ENCODE measurements at regions not wholly inside any gene's neighbourhood (a gene's known extent, or its start where the extent isn't known, plus 50 kb on each side); places are given as distances from the start of the nearest gene placed in this dataset.

DNA sequence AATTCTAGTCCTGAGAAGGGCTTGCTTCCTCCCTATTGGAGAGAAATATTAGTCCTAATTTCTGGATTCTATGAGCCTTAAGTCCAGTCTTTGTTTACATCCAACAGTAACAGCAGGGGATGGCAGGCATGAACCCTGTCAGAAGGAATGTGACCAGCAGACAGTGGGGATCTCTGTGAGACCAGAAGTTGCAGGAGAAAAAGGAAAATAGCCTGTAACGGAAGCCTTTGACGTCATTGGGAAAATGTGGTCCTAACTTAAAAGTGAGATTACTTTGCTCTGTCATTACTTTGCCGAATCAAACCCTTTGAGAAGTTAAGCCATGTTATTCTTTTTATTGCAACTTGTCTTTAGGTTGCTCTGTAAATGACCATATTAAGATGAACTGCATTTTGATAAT lies 218.2 kb upstream of the PRICKLE1 start:
- no peak overlapping the region for H2BK120ac ChIP-seq (ENCODE audit: low read depth, low read length, poor library complexity, severe bottlenecking)
- H3K4me1 ChIP-seq (ENCODE audit: insufficient read depth, low read length) = peaks cover 5% of the 10 kb centered on the region
- no peak overlapping the region for H2BK5ac ChIP-seq (ENCODE audit: insufficient read length, low read length)
- H3K27me3 ChIP-seq (ENCODE audit: insufficient read depth, low read length) = no peaks in the 10 kb centered on the region
- no peak overlapping the region for H3K4me2 ChIP-seq (ENCODE audit: insufficient read depth, insufficient read length, low read length)
- H3K23me2 ChIP-seq (ENCODE audit: insufficient read length, low read depth, low read length, poor library complexity, severe bottlenecking) = no peaks in the 10 kb centered on the region
- no peak overlapping the region for H4K91ac ChIP-seq (ENCODE audit: insufficient read length, low read depth, low read length)
- no peak overlapping the region for H2BK15ac ChIP-seq (ENCODE audit: low read depth, low read length)
- no peak overlapping the region for H3K4me3 Mint-ChIP-seq
- H4K8ac ChIP-seq (replicated peaks; ENCODE audit: insufficient read length, low read depth, low read length) = no peak overlapping the region
- H3K56ac ChIP-seq (ENCODE audit: insufficient read length, low read depth, low read length) = no peak overlapping the region
- no peak for DNase-seq
- no peak overlapping the region for H3K18ac ChIP-seq (ENCODE audit: insufficient read length, low read depth, low read length)
- no peak overlapping the region for H3K27ac ChIP-seq (ENCODE audit: insufficient read length, low read depth, low read length)
- H3K9me3 Mint-ChIP-seq = peaks cover 0 to 2% of the 10 kb centered on the region in 2 experiments; a peak in 1 of 5 replicates
- H2AK5ac ChIP-seq (ENCODE audit: insufficient read length, low read length) = no peak overlapping the region
- H3K9me3 ChIP-seq (ENCODE audit: control insufficient read depth, low read depth, low read length) = no peaks in the 10 kb centered on the region
- H3K36me3 Mint-ChIP-seq (ENCODE audit: insufficient read depth in 1 of 3, low read depth in 3 of 3) = peaks cover 0 to 4% (median 0%) of the 10 kb centered on the region in 3 experiments; a peak in 2 of 7 replicates
- H3K79me2 ChIP-seq (ENCODE audit: insufficient read depth, low read length) = no peaks in the 10 kb centered on the region
- H2BK12ac ChIP-seq (ENCODE audit: insufficient read length, low read depth, low read length) = no peak overlapping the region
- whole genome bisulfite sequencing (ENCODE audit: extremely low coverage, insufficient read length, low lambda C conversion rate) = no CpG with 5 or more reads among the region's 3 CpGs
- no peak overlapping the region for H3T11ph ChIP-seq (ENCODE audit: low read length)
- no peaks in the 10 kb centered on the region for H4K20me1 ChIP-seq (ENCODE audit: control insufficient read depth, insufficient read depth, insufficient read length)
- H3K27me3 Mint-ChIP-seq (ENCODE audit: low read depth) = no peaks in the 10 kb centered on the region; the same call in 1 of the 2 replicates
- H3K4me1 Mint-ChIP-seq = peaks cover 15 to 18% of the 10 kb centered on the region in 2 experiments
- H3K79me1 ChIP-seq (ENCODE audit: insufficient read depth, low read depth, low read length, poor library complexity, severe bottlenecking) = no peaks in the 10 kb centered on the region
- TF ChIP-seq, protein P1, sequence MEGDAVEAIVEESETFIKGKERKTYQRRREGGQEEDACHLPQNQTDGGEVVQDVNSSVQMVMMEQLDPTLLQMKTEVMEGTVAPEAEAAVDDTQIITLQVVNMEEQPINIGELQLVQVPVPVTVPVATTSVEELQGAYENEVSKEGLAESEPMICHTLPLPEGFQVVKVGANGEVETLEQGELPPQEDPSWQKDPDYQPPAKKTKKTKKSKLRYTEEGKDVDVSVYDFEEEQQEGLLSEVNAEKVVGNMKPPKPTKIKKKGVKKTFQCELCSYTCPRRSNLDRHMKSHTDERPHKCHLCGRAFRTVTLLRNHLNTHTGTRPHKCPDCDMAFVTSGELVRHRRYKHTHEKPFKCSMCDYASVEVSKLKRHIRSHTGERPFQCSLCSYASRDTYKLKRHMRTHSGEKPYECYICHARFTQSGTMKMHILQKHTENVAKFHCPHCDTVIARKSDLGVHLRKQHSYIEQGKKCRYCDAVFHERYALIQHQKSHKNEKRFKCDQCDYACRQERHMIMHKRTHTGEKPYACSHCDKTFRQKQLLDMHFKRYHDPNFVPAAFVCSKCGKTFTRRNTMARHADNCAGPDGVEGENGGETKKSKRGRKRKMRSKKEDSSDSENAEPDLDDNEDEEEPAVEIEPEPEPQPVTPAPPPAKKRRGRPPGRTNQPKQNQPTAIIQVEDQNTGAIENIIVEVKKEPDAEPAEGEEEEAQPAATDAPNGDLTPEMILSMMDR (conservative IDR thresholded peaks at IDR 0.05) = no peak
- no peak overlapping the region for H4K5ac ChIP-seq (ENCODE audit: insufficient read length, low read depth, low read length)
- H3K4ac ChIP-seq (ENCODE audit: low read depth, low read length) = no peak overlapping the region
- no peak overlapping the region for H3K23ac ChIP-seq (ENCODE audit: insufficient read length, low read depth, low read length)
- no peak overlapping the region for H2BK20ac ChIP-seq (ENCODE audit: low read depth, low read length, poor library complexity, severe bottlenecking)
- no peak overlapping the region for H3K14ac ChIP-seq (ENCODE audit: insufficient read depth, low read length)
- no peak overlapping the region for H3K9ac ChIP-seq (ENCODE audit: extremely low read depth, insufficient read length, low read length)
- no peak overlapping the region for H2AFZ ChIP-seq (ENCODE audit: low read length)
- H3K27ac Mint-ChIP-seq = no peak overlapping the region
